Esophagus muscularis mucosa (tissue), 4 donors: ENCODE measurements at regions not wholly inside any gene's neighbourhood (a gene's known extent, or its start where the extent isn't known, plus 50 kb on each side); places are given as distances from the start of the nearest gene placed in this dataset.

Experiments
- CTCF ChIP-seq, 3 experiments: fragments of 200-600 bp in 2 of 3; fragments of 450-650 bp in 1 of 3; sonication (generic) in 2 of 3; IDR thresholded peaks; one replicate each; pipeline ENCODE4 v1.5.1; 2017 to 2019; ENCODE audit warnings: antibody characterized with exemption in 3 of 3, mild to moderate bottlenecking in 2 of 3, moderate library complexity in 1 of 3
- EP300 ChIP-seq: sonication (generic); formaldehyde crosslinking; IDR thresholded peaks from one replicate; pipeline ENCODE4 v1.6.1; 2017; ENCODE audit warnings: antibody characterized with exemption
- POLR2A ChIP-seq: fragments of 450-650 bp; IDR thresholded peaks from one replicate; pipeline ENCODE4 v1.6.1; 2017; ENCODE audit warnings: antibody characterized with exemption, moderate library complexity, mild to moderate bottlenecking, low read depth
- POLR2AphosphoS5 ChIP-seq, 2 donors: sonication (generic); formaldehyde crosslinking; IDR thresholded peaks; one replicate each; pipeline ENCODE4 v1.6.1; 2017; ENCODE audit warnings: antibody characterized with exemption in 2 of 2

- TF ChIP-seq CTCF (IDR thresholded peaks at IDR 0.05), result no peak
- TF ChIP-seq EP300, result no peak
- TF ChIP-seq POLR2A, result no peak
- no peak for TF ChIP-seq POLR2AphosphoS5 (IDR thresholded peaks at IDR 0.05)
These were observed 210.6 kb downstream of the CCNG2 start for GRCh38 chr4:77367638-77368037.
